H1 (cell line): ENCODE measurements at regions not wholly inside any gene's neighbourhood (a gene's known extent, or its start where the extent isn't known, plus 50 kb on each side); places are given as distances from the start of the nearest gene placed in this dataset.

Source experiments
- CEBPB ChIP-seq: IDR thresholded peaks from 2 replicates; pipeline ENCODE4 v1.6.1; 2012; ENCODE audit warnings: low read depth, low read length
- EZH2 ChIP-seq: fragments of 200-600 bp; sonication (generic); IDR thresholded peaks from 2 replicates; pipeline ENCODE4 v1.7.1; 2012; ENCODE audit warnings: low read depth, mild to moderate bottlenecking, moderate library complexity, low read length, inconsistent platforms; ENCODE audit not compliant: severe bottlenecking
- HDAC2 ChIP-seq, 2 experiments: fragments of 300-600 bp in 1 of 2; sonication (generic) in 1 of 2; IDR thresholded peaks; 2 replicates each; pipeline ENCODE4 v1.6.1; 2011 to 2012; ENCODE audit warnings: low read depth in 2 of 2, low read length in 2 of 2, mild to moderate bottlenecking in 2 of 2, moderate library complexity in 2 of 2, borderline replicate concordance in 1 of 2, inconsistent platforms in 1 of 2
- MAX ChIP-seq: IDR thresholded peaks from 2 replicates; pipeline ENCODE4 v1.6.1; 2012; ENCODE audit warnings: inconsistent platforms

GRCh38 chr1:220983877-220984635 lies 104.8 kb downstream of the HLX start (continued):
- no peak for TF ChIP-seq CEBPB
- TF ChIP-seq HDAC2 (IDR thresholded peaks at IDR 0.05; ENCODE audit: borderline replicate concordance in 1 of 2, low read depth in 2 of 2, low read length in 2 of 2): no peak
- TF ChIP-seq MAX: peak; percentile 75
- TF ChIP-seq EZH2: no peak
- TF ChIP-seq, all 59 proteins: peak for 4
